Activated CD8-positive, alpha-beta T cell treated with anti-CD3 and anti-CD28 coated beads for 36 hours (primary cell): ENCODE measurements at regions not wholly inside any gene's neighbourhood (a gene's known extent, or its start where the extent isn't known, plus 50 kb on each side); places are given as distances from the start of the nearest gene placed in this dataset.
"Not testable (repeated sequence)": the region's sequence is repeated elsewhere in the genome, so short reads cannot be mapped to it uniquely, and the experiment has no call there.

Experiments
- ATAC-seq: fragments of 200-7000 bp; cut with Tn5 transposase; one replicate; pipeline ENCODE4 v1.10.0; 2021; ENCODE audit warnings: mild to moderate bottlenecking, moderate library complexity
- CTCF ChIA-PET: fragments of 350-600 bp; sonication (Branson Sonifier 250); formaldehyde crosslinking; loops from one replicate; lab custom pipeline; 2021; ENCODE audit warnings: antibody characterized with exemption; lab: Charles Lee
- POLR2A ChIA-PET: fragments of 350-600 bp; sonication (Branson Sonifier 250); formaldehyde crosslinking; loops from one replicate; lab custom pipeline; 2021; ENCODE audit warnings: antibody characterized with exemption; lab: Charles Lee
- DNase-seq: peaks from one replicate; pipeline ENCODE4 v3.0.0-alpha.2; 2020
- H3K27ac Mint-ChIP-seq: one replicate; pipeline ENCODE4 v1.8.0; 2021; ENCODE audit warnings: mild to moderate bottlenecking, mixed read lengths
- H3K27me3 Mint-ChIP-seq: one replicate; pipeline ENCODE4 v1.8.0; 2021; ENCODE audit warnings: mixed read lengths
- H3K36me3 Mint-ChIP-seq: one replicate; pipeline ENCODE4 v1.8.0; 2021; ENCODE audit warnings: low read depth, mixed read lengths
- H3K4me1 Mint-ChIP-seq: one replicate; pipeline ENCODE4 v1.8.0; 2021; ENCODE audit warnings: low read depth, mixed read lengths
- H3K4me3 Mint-ChIP-seq: one replicate; pipeline ENCODE4 v1.8.0; 2021; ENCODE audit warnings: mild to moderate bottlenecking, moderate library complexity, mixed read lengths
- H3K9me3 Mint-ChIP-seq: one replicate; pipeline ENCODE4 v1.8.0; 2021; ENCODE audit warnings: mixed read lengths
- intact Hi-C: fragments of 100-400 bp; cut with micrococcal nuclease; formaldehyde crosslinking; loops from one replicate; pipeline ENCODE4 v1.10.0; 2022
- TF ChIP-seq, protein P1 (sequence below): fragments of 200-600 bp; IDR thresholded peaks from one replicate; pipeline ENCODE4 v1.8.0; 2022; ENCODE audit warnings: antibody characterized with exemption, mild to moderate bottlenecking

DNA sequence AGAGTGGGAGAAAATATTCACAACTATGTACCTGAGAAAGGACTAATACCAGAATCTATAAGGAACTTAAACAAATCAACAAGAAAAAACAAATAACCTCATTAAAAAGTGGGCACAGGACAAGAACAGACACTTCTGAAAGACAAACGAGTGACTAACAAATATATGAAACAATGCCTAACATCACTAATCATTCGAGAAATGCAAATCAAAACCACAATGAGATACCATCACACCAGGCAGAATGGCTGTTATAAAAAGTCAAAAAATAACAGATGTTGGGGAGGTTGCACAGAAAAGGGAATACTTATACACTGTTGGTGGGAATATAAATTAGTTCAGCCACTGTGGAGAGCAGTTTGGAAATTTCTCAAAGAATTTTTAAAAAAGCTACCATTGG is 83.5 kb upstream of the WSCD1 start:
- Mint-ChIP-seq H3K27ac (no peak overlapping the region), H3K4me3 (no peak overlapping the region), H3K27me3 (peaks cover 18% of the 10 kb centered on the region), H3K4me1 (no peaks in the 10 kb centered on the region), H3K9me3 (no peaks in the 10 kb centered on the region), H3K36me3 (no peaks in the 10 kb centered on the region)
- ChIA-PET CTCF (no interaction called here), POLR2A (no interaction called here)
- TF ChIP-seq, protein P1, sequence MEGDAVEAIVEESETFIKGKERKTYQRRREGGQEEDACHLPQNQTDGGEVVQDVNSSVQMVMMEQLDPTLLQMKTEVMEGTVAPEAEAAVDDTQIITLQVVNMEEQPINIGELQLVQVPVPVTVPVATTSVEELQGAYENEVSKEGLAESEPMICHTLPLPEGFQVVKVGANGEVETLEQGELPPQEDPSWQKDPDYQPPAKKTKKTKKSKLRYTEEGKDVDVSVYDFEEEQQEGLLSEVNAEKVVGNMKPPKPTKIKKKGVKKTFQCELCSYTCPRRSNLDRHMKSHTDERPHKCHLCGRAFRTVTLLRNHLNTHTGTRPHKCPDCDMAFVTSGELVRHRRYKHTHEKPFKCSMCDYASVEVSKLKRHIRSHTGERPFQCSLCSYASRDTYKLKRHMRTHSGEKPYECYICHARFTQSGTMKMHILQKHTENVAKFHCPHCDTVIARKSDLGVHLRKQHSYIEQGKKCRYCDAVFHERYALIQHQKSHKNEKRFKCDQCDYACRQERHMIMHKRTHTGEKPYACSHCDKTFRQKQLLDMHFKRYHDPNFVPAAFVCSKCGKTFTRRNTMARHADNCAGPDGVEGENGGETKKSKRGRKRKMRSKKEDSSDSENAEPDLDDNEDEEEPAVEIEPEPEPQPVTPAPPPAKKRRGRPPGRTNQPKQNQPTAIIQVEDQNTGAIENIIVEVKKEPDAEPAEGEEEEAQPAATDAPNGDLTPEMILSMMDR = no peak
- ATAC-seq = no peak
- no peak for DNase-seq
- intact Hi-C loops = no loop called here

DNA sequence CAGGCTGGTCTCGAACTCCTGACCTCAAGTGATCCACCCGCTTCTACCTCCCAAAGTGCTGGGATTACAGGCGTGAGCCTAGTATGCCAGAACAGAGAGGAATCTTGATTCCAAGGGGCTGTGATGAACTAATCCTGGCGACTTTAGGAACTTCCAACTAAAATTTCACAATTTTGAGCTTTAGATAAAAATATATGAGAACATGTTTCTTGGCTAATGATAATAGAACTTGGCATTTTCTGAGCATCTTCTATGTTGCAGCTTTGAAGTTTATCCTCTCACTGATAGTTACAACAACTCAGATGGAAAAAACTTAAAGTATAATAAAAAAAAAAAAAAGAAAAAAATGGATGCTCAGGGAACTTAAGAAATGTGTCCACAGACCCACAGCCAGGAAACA is 69.8 kb upstream of the WSCD1 start:
- Mint-ChIP-seq H3K4me3 (no peak overlapping the region), H3K4me1 (no peaks in the 10 kb centered on the region), H3K27me3 (peaks cover 21% of the 10 kb centered on the region), H3K27ac (no peak overlapping the region), H3K36me3 (no peaks in the 10 kb centered on the region), H3K9me3 (no peaks in the 10 kb centered on the region)
- CTCF ChIA-PET = no interaction called here
- ATAC-seq (no peak), DNase-seq (no peak)
- intact Hi-C loops = no loop called here
- TF ChIP-seq, protein P1 = no peak
- POLR2A ChIA-PET = no interaction called here

DNA sequence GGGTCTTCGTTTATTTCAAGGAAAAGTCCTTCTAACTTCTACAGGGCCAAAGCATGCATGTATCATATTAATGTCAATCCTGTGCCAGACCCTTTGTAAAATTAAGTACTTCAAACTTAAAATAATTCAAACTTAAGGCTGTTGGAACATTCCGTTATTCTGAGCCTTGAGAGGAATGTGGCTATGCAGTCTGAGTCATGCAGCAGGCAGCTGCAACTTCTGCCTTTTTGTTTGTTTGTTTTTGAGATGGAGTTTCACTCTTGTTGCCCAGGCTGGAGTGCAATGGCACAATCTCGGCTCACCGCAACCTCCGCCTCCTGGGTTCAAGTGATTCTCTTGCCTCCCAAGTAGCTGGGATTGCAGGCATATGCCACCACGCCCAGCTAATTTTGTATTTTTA is 67.0 kb upstream of the WSCD1 start:
- POLR2A ChIA-PET, H3K9me3 Mint-ChIP-seq, ATAC-seq: not testable (repeated sequence)

DNA sequence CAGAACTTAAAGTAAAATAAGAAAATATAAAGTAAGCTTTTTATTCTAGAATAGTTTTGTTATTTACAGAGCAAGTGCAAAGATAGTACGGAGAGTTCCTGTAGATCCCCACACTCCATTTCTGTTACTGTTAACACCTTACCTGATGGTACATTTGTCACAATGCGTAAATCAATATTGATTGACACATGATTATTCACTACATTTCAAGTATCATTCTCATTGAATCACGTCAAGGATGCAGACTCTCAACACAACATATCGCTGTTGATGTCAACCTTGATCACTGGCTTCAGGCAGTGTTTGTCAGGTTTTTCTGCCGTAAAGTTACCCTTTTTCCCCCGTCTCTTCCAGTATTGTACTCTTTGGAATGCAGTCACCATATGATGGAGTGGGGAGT is 64.2 kb upstream of the WSCD1 start:
- ATAC-seq = no peak
- TF ChIP-seq, protein P1 = no peak
- Mint-ChIP-seq H3K4me1 (no peaks in the 10 kb centered on the region), H3K9me3 (no peaks in the 10 kb centered on the region), H3K27ac (no peak overlapping the region), H3K27me3 (peaks cover 19% of the 10 kb centered on the region), H3K36me3 (no peaks in the 10 kb centered on the region), H3K4me3 (no peak overlapping the region)
- ChIA-PET POLR2A (no interaction called here), CTCF (no interaction called here)
- intact Hi-C loops = no loop called here
- DNase-seq = no peak

More for the DNA sequence above, 67.0 kb upstream of the WSCD1 start:
- H3K4me3 Mint-ChIP-seq, H3K27ac Mint-ChIP-seq, CTCF ChIA-PET, H3K36me3 Mint-ChIP-seq, intact Hi-C loops, DNase-seq, H3K4me1 Mint-ChIP-seq: not testable (repeated sequence)
- peaks cover 22% of the 10 kb centered on the region for H3K27me3 Mint-ChIP-seq

DNA sequence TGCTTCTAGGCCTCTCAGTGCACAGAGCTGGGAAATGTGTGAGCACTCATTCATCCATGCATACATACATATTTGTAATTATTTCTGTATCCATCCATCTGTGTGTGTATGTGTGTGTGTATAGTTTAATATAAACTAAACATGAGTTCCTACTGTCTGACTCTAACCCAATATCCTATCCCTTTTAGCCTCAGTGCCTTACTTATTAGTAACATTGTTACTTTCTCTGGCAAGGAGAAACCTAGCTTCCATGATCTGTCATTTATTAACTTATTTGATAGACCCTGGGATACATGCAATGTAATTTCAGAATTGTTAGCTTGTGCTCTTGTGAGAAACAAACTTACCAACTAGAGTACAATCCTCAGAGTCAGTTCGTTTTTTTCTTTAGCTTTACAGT is 59.0 kb upstream of the WSCD1 start:
- POLR2A ChIA-PET = no interaction called here
- Mint-ChIP-seq H3K4me1 (no peaks in the 10 kb centered on the region), H3K27me3 (peaks cover 24% of the 10 kb centered on the region), H3K4me3 (no peak overlapping the region), H3K9me3 (no peaks in the 10 kb centered on the region), H3K36me3 (no peaks in the 10 kb centered on the region), H3K27ac (no peak overlapping the region)
- TF ChIP-seq, protein P1 = no peak
- ATAC-seq (no peak), DNase-seq (no peak)
- CTCF ChIA-PET = no interaction called here
- intact Hi-C loops = no loop called here

DNA sequence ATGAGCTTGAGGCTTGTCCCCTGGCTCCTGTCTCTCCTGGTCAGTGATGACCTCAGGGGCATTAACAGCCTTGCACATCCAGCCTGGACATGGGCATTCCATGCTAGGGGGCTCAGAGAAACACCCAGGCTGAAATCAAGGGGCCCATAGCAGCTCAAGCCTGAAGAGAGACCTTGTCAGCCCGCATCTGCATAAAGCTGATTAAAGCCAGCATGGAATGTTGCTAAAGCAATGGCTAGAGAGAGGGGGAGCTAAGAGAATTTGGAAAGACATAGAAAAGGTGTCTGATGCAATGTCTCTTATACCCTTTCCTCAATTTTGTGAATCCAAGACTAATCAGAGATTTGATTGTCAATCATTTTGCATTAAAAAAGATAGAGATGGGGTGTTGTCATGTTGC is 51.4 kb upstream of the WSCD1 start:
- TF ChIP-seq, protein P1 = no peak
- Mint-ChIP-seq H3K9me3 (no peaks in the 10 kb centered on the region), H3K27me3 (peaks cover 20% of the 10 kb centered on the region), H3K4me3 (no peak overlapping the region), H3K27ac (no peak overlapping the region), H3K4me1 (peaks cover 15% of the 10 kb centered on the region), H3K36me3 (no peaks in the 10 kb centered on the region)
- intact Hi-C loops = no loop called here
- CTCF ChIA-PET = no interaction called here
- DNase-seq (no peak), ATAC-seq (no peak)
- POLR2A ChIA-PET = no interaction called here
